ENCODE measurements at regions not wholly inside any gene's neighbourhood (a gene's known extent, or its start where the extent isn't known, plus 50 kb on each side); places are given as distances from the start of the nearest gene placed in this dataset.

GRCh38 chr4:167724941-167725340 lies 367.4 kb upstream of the ANXA10 start:
- no peaks in the 10 kb centered on the region for H3K36me3 ChIP-seq
- no peak overlapping the region for H3K4me3 ChIP-seq
- H3K9me3 ChIP-seq = peaks cover 0 to 6% (median 4%) of the 10 kb centered on the region in 4 donors
- DNase-seq (ENCODE audit: extremely low spot score) = no peak
- TF ChIP-seq POLR2AphosphoS5 (IDR thresholded peaks at IDR 0.05) (no peak), POLR2A (IDR thresholded peaks at IDR 0.05; ENCODE audit: low read depth) (no peak)
- H3K27ac ChIP-seq (replicated peaks in 1 of 4) = no peak overlapping the region
- intact Hi-C loops (cut with DNase I) = no loop called here
- H3K4me1 ChIP-seq = no peaks in the 10 kb centered on the region
- no peaks in the 10 kb centered on the region for H3K27me3 ChIP-seq

DNA sequence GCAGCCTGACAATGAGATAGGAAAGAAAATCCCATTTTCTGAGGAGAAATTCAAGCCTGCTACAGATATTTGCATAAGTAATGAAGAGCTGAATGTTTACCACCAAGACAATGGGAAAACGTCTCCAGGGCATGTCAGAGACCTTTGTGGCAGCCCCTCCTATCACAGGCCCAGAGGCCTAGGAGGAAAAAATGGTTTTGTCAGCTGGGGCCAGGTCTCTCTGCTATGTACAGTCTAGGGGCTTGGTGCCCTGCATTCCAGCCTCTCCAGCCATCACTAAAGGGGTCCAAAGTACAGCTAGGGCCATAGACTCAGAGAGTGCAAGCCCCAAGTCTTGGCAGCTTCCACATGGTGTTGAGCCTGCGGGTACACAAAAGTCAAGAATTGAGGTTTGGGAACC lies 361.6 kb upstream of the ANXA10 start:
- intact Hi-C loops (cut with DNase I) = no loop called here
- no peaks in the 10 kb centered on the region for H3K36me3 ChIP-seq
- H3K4me3 ChIP-seq = no peak overlapping the region
- H3K9me3 ChIP-seq = peaks cover 0 to 20% (median 12%) of the 10 kb centered on the region in 4 donors
- no peak for DNase-seq (ENCODE audit: extremely low spot score)
- H3K27me3 ChIP-seq = no peaks in the 10 kb centered on the region
- 71% methylated on average over 2 of the region's 2 CpGs for WGBS
- no peaks in the 10 kb centered on the region for H3K4me1 ChIP-seq
- no peak for TF ChIP-seq CTCF (IDR thresholded peaks at IDR 0.05)
- no peak for TF ChIP-seq POLR2A (IDR thresholded peaks at IDR 0.05; ENCODE audit: low read depth)
- no peak for TF ChIP-seq EP300 (IDR thresholded peaks at IDR 0.05)
- no peak for TF ChIP-seq POLR2AphosphoS5 (IDR thresholded peaks at IDR 0.05)
- H3K27ac ChIP-seq (replicated peaks in 1 of 4) = no peak overlapping the region

- intact Hi-C loops (cut with DNase I) = no loop called here
- H3K9me3 ChIP-seq = no peaks in the 10 kb centered on the region
- no peaks in the 10 kb centered on the region for H3K27me3 ChIP-seq
- no peak for DNase-seq (ENCODE audit: extremely low spot score)
- no peaks in the 10 kb centered on the region for H3K36me3 ChIP-seq
- 77% methylated on average over 6 of the region's 6 CpGs for WGBS
- no peaks in the 10 kb centered on the region for H3K4me1 ChIP-seq
- H3K27ac ChIP-seq (replicated peaks in 1 of 4) = no peak overlapping the region
- TF ChIP-seq CTCF (IDR thresholded peaks at IDR 0.05) = no peak
- TF ChIP-seq EP300 (IDR thresholded peaks at IDR 0.05) = no peak
- TF ChIP-seq POLR2AphosphoS5 (IDR thresholded peaks at IDR 0.05) = no peak
- no peak overlapping the region for H3K4me3 ChIP-seq
Observed at GRCh38 chr4:167745024-167745687, 347.2 kb upstream of the ANXA10 start.

GRCh38 chr4:167767281-167767680 lies 325.1 kb upstream of the ANXA10 start:
- Histone ChIP-seq H3K4me1 (peaks cover 0 to 7% (median 0%) of the 10 kb centered on the region in 4 donors), H3K9me3 (peaks cover 0 to 5% (median 2%) of the 10 kb centered on the region in 4 donors), H3K4me3 (no peak overlapping the region), H3K27ac (replicated peaks in 1 of 4) (no peak overlapping the region), H3K36me3 (no peaks in the 10 kb centered on the region), H3K27me3 (no peaks in the 10 kb centered on the region)
- no peak for DNase-seq (ENCODE audit: extremely low spot score)
- intact Hi-C loops (cut with DNase I) = no loop called here
- WGBS = 86% methylated on average over 2 of the region's 2 CpGs
- TF ChIP-seq CTCF (IDR thresholded peaks at IDR 0.05) = no peak
- no peak for TF ChIP-seq POLR2AphosphoS5 (IDR thresholded peaks at IDR 0.05)
- TF ChIP-seq POLR2A (IDR thresholded peaks at IDR 0.05; ENCODE audit: low read depth) = no peak
- TF ChIP-seq EP300 (IDR thresholded peaks at IDR 0.05) = no peak

- Histone ChIP-seq H3K27me3 (no peaks in the 10 kb centered on the region), H3K36me3 (no peaks in the 10 kb centered on the region), H3K27ac (replicated peaks in 1 of 4) (no peak overlapping the region), H3K4me1 (peaks cover 0 to 7% (median 0%) of the 10 kb centered on the region in 4 donors), H3K4me3 (no peak overlapping the region), H3K9me3 (peaks cover 0 to under 1% (median 0%) of the 10 kb centered on the region in 4 donors)
- no peak for DNase-seq (ENCODE audit: extremely low spot score)
- intact Hi-C loops (cut with DNase I) = no loop called here
- no peak for TF ChIP-seq POLR2A (IDR thresholded peaks at IDR 0.05; ENCODE audit: low read depth)
- TF ChIP-seq EP300 (IDR thresholded peaks at IDR 0.05) = no peak
- TF ChIP-seq POLR2AphosphoS5 (IDR thresholded peaks at IDR 0.05) = no peak
- no peak for TF ChIP-seq CTCF (IDR thresholded peaks at IDR 0.05)
Observed at GRCh38 chr4:167774646-167775045, 317.7 kb upstream of the ANXA10 start.
